RCC 7860 (cell line): ENCODE measurements at regions not wholly inside any gene's neighbourhood (a gene's known extent, or its start where the extent isn't known, plus 50 kb on each side); places are given as distances from the start of the nearest gene placed in this dataset.
"Not testable (repeated sequence)": the region's sequence is repeated elsewhere in the genome, so short reads cannot be mapped to it uniquely, and the experiment has no call there.

Experiments used
- DNase-seq: peaks from one replicate; pipeline ENCODE4 v3.0.0-alpha.2; 2015; ENCODE audit warnings: low spot score
- FAIRE-seq: peaks from 2 replicates; lab custom pipeline; 2012; peaks lifted over from hg19 to GRCh38; lab: Jason Lieb, UNC

DNA sequence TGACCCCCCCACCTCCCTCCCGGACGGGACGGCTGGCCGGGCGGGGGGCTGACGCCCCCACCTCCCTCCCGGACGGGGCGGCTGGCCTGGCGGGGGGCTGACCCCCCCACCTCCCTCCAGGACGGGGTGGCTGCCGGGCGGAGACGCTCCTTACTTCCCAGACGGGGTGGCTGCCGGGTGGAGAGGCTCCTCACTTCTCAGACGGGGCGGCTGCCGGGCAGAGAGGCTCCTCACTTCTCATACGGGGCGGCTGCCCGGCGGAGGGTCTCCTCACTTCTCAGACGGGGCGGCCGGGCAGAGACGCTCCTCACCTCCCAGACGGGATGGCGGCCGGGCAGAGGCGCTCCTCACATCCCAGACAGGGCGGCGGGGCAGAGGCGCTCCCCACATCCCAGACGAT lies 84.7 kb downstream of the OR2B2 start:
- FAIRE-seq, DNase-seq: not testable (repeated sequence)

DNA sequence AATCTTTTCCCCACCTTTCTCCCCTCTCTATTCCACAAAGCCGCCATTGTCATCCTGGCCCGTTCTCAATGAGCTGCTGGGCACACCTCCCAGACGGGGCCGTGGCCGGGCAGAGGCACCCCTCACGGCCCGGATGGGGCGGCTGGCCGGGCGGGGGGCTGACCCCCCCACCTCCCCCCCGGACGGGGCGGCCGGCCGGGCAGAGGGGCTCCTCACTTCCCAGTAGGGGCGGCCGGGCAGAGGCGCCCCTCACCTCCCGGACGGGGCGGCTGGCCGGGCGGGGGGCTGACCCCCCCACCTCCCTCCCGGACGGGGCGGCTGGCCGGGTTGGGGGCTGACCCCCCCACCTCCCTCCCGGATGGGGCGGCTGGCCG lies 85.6 kb downstream of the OR2B2 start:
- not testable (repeated sequence) for FAIRE-seq, DNase-seq

DNA sequence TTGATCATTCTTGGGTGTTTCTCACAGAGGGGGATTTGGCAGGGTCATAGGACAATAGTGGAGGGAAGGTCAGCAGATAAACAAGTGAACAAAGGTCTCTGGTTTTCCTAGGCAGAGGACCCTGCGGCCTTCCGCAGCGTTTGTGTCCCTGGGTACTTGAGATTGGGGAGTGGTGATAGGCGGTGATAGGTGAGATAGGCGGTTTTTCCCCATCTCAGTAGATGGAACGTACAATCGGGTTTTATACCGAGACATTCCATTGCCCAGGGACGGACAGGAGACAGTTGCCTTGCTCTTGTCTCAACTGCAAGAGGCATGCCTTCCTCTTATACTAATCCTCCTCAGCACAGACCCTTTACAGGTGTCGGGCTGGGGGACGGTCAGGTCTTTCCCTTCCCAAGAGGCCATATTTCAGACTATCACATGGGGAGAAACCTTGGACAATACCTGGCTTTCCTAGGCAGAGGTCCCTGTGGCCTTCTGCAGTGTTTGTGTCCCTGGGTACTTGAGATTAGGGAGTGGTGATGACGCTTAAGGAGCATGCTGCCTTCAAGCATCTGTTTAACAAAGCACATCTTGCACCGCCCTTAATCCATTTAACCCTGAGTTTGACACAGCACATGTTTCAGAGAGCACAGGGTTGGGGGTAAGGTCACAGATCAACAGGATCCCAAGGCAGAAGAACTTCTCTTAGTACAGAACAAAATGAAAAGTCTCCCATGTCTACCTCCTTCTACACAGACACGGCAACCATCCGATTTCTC lies 86.2 kb downstream of the OR2B2 start:
- not testable (repeated sequence) for DNase-seq, FAIRE-seq

- FAIRE-seq: no peak
- DNase-seq: peak; percentile 11
These were observed 87.0 kb downstream of the OR2B2 start for GRCh38 chr6:27825025-27825793.

- DNase-seq: peak; percentile 7
- FAIRE-seq: not testable (repeated sequence)
These were observed 87.8 kb downstream of the OR2B2 start for GRCh38 chr6:27824211-27825024.

- DNase-seq: peak; percentile 19
- not testable (repeated sequence) for FAIRE-seq
These were observed 88.4 kb downstream of the OR2B2 start for GRCh38 chr6:27823714-27824210.

DNA sequence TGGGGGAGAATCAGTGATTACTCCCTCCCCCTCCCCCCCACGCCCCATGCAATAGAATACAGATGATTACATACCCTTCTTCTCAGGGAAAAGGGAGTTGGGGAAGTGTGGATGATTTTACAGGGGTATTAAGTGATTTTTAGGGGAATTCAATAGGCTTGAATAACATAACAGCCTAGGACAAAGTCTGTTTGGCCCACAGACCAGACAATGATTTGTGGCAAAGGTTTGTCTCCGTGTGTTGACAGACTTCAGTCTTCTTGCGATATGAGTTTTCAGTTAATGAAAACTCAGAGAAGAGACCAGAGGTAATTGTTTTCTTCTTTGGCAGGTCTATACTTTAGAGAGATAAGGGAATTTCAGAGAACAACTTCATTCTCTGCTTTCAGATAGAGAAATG lies 95.3 kb downstream of the OR2B2 start:
- FAIRE-seq (no peak), DNase-seq (no peak)

GRCh38 chr6:27814665-27815424 lies 97.4 kb downstream of the OR2B2 start:
- DNase-seq (peak; percentile 74), FAIRE-seq (no peak)

DNA sequence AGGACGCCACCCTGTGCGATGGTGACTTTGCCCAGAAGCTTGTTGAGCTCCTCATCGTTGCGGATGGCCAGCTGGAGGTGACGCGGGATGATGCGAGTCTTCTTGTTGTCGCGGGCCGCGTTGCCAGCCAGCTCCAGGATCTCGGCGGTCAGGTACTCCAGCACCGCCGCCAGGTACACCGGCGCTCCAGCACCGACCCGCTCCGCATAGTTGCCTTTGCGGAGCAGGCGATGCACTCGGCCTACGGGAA lies 97.9 kb downstream of the OR2B2 start:
- not testable (repeated sequence) for FAIRE-seq

GRCh38 chr6:27812805-27813492 lies 99.2 kb downstream of the OR2B2 start:
- no peak for DNase-seq

More for the DNA sequence above, 97.9 kb downstream of the OR2B2 start:
- not testable (repeated sequence) for DNase-seq

DNA sequence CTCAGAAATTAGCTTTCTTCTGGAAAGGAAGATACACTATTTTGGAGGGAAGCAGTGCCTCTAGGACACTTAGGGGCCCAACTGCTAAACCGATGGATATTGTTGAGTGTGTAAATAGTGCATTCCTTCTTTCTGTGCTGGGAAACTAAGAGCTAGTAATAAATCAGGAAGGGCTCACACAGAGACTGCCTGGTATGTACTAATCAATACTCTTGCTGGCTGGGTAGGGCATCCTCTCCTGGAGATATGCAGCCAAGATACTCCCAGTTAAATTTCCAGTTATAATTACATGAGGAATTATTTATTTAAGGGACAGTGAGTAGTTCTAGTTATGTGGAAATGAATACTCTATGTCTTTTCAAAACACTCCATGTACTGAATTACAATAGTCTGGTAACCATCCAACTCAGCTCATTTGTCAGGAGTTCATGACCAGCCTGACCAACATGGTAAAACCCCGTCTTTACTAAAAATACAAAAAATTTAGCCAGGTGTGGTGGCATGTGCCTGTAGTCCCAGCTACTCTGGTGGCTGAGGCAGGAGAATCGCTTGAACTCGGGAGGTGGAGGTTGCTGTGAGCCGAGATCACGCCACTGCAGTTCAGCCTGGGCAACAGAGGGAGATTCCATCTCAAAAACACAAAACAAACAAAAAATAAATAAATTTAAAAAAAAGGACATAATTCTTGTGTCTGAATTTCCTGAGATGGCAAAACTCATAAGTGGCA lies 100.0 kb downstream of the OR2B2 start:
- no peak for DNase-seq

More at GRCh38 chr6:27812805-27813492, 99.2 kb downstream of the OR2B2 start:
- FAIRE-seq: no peak

DNA sequence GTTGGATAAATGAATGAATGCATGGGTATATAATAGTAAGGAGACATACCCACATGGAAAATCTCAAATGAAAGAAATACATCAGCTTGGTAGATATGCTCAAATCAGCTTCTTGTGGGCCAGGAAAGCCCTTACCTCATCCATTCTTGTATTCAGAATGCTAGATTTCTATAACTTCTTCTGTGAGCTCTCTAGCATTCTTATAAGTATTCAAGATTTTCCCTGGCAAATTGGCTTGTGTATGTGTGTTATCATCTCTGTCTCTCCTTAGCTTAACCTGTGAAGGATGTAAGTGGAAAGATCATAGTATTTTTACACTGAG lies 100.8 kb downstream of the OR2B2 start:
- DNase-seq: no peak
- FAIRE-seq: no peak

More for the DNA sequence above, 100.0 kb downstream of the OR2B2 start:
- FAIRE-seq: no peak

DNA sequence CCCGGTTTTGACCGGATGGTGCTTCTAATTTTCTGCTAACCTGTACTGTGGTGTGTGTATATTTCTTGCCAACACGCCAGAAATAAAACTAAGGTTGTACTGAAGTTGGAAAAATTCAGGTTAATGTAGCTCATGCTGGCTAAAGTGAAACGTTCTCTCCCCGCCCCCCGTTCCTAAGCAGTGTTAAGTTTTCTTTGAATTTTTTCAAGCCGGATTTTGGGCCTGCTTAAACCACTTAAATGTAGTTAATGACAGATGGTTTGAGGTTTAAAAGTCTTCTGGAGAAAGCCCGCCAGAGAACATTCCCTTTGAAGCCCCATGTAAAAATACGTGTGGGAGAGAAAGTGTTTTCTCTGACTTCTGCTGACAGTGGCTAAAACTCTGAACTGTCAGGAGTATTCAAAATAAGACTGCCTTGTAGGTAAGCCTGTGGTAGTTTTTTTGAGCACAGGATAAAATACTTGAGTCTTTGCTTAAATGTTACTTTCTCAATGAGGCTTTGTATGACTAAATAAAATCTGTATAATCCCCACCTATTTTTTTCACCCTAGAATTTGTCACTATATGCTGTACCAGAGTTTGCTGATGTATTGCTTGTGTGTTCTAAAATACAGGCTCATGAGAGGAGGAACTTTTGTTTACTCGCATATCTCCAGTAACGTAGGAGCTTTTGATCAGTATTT lies 101.3 kb downstream of the OR2B2 start:
- FAIRE-seq (no peak), DNase-seq (no peak)

DNA sequence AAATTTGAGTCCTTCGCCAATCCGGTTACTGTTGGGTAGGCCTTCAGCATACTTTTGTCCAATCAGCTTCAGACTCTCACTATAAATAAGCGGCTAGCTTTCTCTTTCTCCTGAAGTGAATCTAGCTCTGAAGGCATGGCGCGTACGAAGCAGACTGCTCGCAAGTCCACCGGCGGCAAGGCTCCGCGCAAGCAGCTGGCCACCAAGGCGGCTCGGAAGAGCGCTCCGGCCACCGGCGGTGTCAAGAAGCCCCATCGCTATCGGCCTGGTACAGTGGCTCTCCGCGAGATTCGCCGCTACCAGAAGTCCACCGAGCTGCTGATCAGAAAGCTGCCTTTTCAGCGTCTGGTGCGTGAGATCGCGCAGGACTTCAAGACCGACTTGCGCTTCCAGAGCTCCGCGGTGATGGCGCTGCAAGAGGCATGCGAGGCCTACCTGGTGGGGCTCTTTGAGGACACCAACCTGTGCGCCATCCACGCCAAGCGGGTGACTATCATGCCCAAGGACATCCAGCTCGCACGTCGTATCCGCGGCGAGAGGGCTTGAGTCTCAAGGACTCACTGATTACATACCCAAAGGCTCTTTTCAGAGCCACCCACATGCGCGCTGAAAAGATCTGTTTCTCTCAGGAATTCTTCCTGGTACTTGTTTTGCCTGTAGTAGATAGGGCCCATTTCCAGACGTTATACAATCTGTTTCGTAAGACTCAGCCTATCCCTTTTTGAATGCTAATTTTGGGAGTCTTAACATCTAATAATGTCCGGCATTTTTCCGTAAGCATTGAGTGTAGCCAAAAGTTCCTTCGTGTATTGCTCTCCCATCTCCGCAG lies 102.0 kb downstream of the OR2B2 start:
- peak; percentile 78 for DNase-seq
- no peak for FAIRE-seq

DNA sequence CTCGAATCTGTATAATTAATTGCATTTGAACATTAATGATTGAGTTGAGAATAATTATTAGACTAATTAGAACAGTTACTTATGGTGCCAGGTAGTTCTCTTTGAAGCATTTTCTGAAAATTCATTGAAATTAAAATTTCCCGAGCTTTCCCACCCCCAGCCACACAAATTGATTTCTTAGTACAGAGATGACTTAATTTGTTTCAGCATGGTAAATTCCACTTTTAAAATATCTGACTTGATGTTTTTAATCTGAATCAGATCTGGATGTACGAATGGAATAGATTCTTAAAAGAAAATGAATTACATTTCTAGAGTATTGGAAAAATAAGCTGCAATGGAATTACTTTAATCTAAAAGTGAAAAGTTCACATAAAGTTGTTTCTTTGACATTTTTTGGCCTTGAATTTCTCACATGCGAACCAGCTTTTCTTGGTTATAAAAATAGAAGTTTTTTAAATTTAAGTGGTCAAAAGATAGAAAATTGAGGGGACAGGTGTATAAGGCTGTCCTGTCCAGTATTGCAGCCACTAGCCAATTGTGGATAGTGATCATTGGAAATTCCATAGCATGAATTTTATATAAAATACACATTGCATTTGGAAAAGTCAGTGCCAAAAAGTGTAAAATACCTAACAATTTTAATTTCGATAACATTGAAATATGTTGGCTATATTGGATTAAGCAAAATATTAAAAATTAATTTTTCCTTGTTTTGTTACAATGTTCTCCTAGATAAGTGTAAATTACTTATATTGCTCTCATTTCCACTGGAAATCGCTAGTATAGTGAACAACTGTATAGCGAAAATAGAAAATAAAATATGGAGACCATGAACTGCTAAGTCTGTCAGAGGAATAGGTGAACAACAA lies 102.9 kb downstream of the OR2B2 start:
- DNase-seq (no peak), FAIRE-seq (no peak)

DNA sequence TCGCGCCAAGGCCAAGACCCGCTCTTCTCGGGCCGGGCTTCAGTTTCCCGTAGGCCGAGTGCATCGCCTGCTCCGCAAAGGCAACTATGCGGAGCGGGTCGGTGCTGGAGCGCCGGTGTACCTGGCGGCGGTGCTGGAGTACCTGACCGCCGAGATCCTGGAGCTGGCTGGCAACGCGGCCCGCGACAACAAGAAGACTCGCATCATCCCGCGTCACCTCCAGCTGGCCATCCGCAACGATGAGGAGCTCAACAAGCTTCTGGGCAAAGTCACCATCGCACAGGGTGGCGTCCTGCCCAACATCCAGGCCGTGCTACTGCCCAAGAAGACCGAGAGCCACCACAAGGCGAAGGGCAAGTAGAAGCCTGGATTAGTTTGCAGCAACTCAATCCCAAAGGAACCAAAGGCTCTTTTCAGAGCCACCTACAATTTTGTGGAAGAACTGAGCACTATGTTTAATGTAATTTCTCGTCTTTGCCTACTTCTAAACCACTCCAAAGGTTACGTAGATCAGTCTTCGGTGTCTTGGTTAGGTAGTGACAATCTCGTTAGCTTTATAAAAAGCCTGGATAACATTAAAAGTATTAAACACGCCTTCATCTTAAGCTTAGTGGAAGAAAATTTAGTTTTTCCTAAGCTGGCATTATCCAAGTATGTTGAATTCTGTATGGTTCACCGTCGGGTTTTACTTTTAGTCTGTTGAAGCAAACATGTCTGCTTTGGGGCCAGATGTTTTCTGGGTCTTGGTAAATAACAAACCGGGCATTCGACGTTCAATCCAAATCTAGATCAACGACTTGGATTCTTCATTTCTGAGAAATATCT lies 103.7 kb downstream of the OR2B2 start:
- not testable (repeated sequence) for DNase-seq, FAIRE-seq
